ENCODE measurements at regions not wholly inside any gene's neighbourhood (a gene's known extent, or its start where the extent isn't known, plus 50 kb on each side); places are given as distances from the start of the nearest gene placed in this dataset.

DNA sequence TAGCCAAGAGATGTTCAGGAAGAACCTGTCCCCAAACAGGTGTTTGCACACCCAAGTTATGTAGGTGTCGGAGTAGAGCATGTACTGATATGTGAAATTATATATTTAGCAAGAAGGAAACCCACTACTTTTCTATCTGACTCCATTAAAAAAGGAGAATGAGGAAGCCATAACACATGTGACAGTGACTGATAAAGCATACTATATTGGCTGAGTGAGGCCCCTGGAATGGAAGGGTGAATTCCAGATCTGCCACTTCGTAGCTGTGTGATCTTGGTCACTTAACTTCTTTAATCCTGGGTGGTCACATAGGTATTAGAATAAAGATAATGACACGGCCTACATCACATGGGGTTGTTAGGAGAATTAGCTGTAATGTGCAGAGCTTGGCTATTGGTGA is 116.0 kb upstream of the MAN2A1 start:
- Histone ChIP-seq H3K79me2 (ENCODE audit: insufficient read depth, low read length) (no peaks in the 10 kb centered on the region), H3K27ac (ENCODE audit: low read depth, low read length) (no peak overlapping the region), H3K4me2 (ENCODE audit: insufficient read depth, low read length) (no peak overlapping the region), H3K4me3 (ENCODE audit: insufficient read depth, low read length) (no peak overlapping the region), H2AFZ (ENCODE audit: low read length) (no peak overlapping the region), H3K4me1 (ENCODE audit: insufficient read depth, low read length) (no peaks in the 10 kb centered on the region), H3K36me3 (ENCODE audit: insufficient read depth, low read length) (no peaks in the 10 kb centered on the region), H4K20me1 (ENCODE audit: insufficient read depth, low read length) (no peaks in the 10 kb centered on the region), H3K9me3 (ENCODE audit: low read depth, low read length) (no peaks in the 10 kb centered on the region), H3K27me3 (ENCODE audit: insufficient read depth, low read length) (peaks cover 4% of the 10 kb centered on the region)
- TF ChIP-seq, protein P1, sequence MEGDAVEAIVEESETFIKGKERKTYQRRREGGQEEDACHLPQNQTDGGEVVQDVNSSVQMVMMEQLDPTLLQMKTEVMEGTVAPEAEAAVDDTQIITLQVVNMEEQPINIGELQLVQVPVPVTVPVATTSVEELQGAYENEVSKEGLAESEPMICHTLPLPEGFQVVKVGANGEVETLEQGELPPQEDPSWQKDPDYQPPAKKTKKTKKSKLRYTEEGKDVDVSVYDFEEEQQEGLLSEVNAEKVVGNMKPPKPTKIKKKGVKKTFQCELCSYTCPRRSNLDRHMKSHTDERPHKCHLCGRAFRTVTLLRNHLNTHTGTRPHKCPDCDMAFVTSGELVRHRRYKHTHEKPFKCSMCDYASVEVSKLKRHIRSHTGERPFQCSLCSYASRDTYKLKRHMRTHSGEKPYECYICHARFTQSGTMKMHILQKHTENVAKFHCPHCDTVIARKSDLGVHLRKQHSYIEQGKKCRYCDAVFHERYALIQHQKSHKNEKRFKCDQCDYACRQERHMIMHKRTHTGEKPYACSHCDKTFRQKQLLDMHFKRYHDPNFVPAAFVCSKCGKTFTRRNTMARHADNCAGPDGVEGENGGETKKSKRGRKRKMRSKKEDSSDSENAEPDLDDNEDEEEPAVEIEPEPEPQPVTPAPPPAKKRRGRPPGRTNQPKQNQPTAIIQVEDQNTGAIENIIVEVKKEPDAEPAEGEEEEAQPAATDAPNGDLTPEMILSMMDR (IDR thresholded peaks at IDR 0.05; ENCODE audit: extremely low read depth, low read depth, low read length) = no peak
- no peak for DNase-seq (ENCODE audit: insufficient read length, low spot score, missing footprints)

DNA sequence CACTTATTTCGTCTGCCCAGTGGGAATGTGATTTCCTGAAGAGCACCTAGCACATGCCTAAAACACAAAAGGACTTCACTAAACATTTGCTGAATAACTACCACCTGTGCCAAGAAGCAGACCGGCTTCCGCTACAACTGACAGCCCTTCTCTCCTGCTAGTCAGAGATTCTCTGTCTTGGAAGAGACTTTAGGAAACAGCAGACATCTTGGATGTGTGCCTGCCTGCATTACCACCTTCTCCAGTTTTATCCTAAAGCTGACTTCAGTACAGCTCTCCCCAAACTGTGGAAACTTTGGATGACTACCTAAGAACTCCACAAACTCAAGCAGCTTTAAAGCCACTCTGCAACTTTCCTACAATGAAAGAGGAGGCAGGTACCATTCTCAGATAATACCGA is 116.5 kb upstream of the MAN2A1 start:
- no peak overlapping the region for H3K4me3 ChIP-seq (ENCODE audit: insufficient read depth, low read length)
- no peaks in the 10 kb centered on the region for H3K9me3 ChIP-seq (ENCODE audit: low read depth, low read length)
- H3K27ac ChIP-seq (ENCODE audit: low read depth, low read length) = no peak overlapping the region
- H2AFZ ChIP-seq (ENCODE audit: low read length) = no peak overlapping the region
- TF ChIP-seq, protein P1 (IDR thresholded peaks at IDR 0.05; ENCODE audit: extremely low read depth, low read depth, low read length) = no peak
- no peaks in the 10 kb centered on the region for H3K4me1 ChIP-seq (ENCODE audit: insufficient read depth, low read length)
- no peak overlapping the region for H3K4me2 ChIP-seq (ENCODE audit: insufficient read depth, low read length)
- no peaks in the 10 kb centered on the region for H4K20me1 ChIP-seq (ENCODE audit: insufficient read depth, low read length)
- no peaks in the 10 kb centered on the region for H3K36me3 ChIP-seq (ENCODE audit: insufficient read depth, low read length)
- DNase-seq (ENCODE audit: insufficient read length, low spot score, missing footprints) = no peak
- H3K79me2 ChIP-seq (ENCODE audit: insufficient read depth, low read length) = no peaks in the 10 kb centered on the region
- peaks cover 4% of the 10 kb centered on the region for H3K27me3 ChIP-seq (ENCODE audit: insufficient read depth, low read length)

DNA sequence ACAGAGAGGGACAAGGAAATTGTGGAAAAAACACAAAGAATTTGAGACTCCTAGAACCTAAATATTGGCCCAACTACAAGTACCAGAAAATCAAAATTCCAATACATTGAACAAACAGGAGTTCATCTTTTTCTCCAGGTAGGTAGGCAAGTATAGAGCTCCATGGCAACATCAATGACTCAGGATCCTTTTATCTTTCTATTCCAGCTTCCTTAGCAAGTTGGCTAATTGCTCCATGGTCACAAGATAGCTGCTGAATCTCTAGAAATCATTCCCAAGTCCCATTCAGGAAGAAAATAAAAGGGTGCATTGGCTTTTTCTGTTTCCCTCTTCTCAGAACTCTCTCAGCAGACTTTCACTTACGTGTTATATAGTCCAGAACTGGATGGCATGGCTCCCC is 117.9 kb upstream of the MAN2A1 start:
- Histone ChIP-seq H3K27me3 (ENCODE audit: insufficient read depth, low read length) (peaks cover 4% of the 10 kb centered on the region), H3K4me1 (ENCODE audit: insufficient read depth, low read length) (no peaks in the 10 kb centered on the region), H4K20me1 (ENCODE audit: insufficient read depth, low read length) (no peaks in the 10 kb centered on the region), H2AFZ (ENCODE audit: low read length) (no peak overlapping the region), H3K4me3 (ENCODE audit: insufficient read depth, low read length) (no peak overlapping the region), H3K4me2 (ENCODE audit: insufficient read depth, low read length) (no peak overlapping the region), H3K36me3 (ENCODE audit: insufficient read depth, low read length) (no peaks in the 10 kb centered on the region), H3K9me3 (ENCODE audit: low read depth, low read length) (no peaks in the 10 kb centered on the region), H3K27ac (ENCODE audit: low read depth, low read length) (no peak overlapping the region), H3K79me2 (ENCODE audit: insufficient read depth, low read length) (no peaks in the 10 kb centered on the region)
- no peak for DNase-seq (ENCODE audit: insufficient read length, low spot score, missing footprints)
- TF ChIP-seq, protein P1 (IDR thresholded peaks at IDR 0.05; ENCODE audit: extremely low read depth, low read depth, low read length) = no peak

DNA sequence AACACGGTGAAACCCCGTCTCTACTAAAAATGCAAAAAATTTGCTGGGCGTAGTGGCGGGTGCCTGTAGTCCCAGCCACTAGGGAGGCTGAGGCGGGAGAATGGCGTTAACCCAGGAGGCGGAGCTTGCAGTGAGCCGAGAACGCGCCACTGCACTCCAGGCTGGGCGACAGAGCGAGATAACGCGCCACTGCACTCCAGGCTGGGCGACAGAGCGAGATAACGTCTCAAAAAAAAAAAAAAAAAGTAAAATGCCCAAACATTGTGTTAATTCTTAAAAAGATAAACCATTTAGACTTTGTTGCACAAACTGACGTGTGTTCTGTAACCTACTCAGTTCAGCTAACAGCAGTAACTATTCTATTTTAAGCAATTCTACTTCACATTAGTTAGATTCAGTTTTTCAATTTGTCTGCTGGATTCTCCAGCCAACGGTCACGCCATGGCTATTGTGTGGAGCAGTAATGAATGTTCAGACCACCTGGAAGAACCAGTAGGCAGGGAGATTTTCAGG is 119.3 kb upstream of the MAN2A1 start:
- Histone ChIP-seq H3K27ac (ENCODE audit: low read depth, low read length) (no peak overlapping the region), H3K9me3 (ENCODE audit: low read depth, low read length) (no peaks in the 10 kb centered on the region), H3K4me2 (ENCODE audit: insufficient read depth, low read length) (no peak overlapping the region), H3K4me3 (ENCODE audit: insufficient read depth, low read length) (no peak overlapping the region), H2AFZ (ENCODE audit: low read length) (no peak overlapping the region), H3K79me2 (ENCODE audit: insufficient read depth, low read length) (no peaks in the 10 kb centered on the region), H3K27me3 (ENCODE audit: insufficient read depth, low read length) (peaks cover 4% of the 10 kb centered on the region), H3K36me3 (ENCODE audit: insufficient read depth, low read length) (no peaks in the 10 kb centered on the region), H3K4me1 (ENCODE audit: insufficient read depth, low read length) (no peaks in the 10 kb centered on the region), H4K20me1 (ENCODE audit: insufficient read depth, low read length) (no peaks in the 10 kb centered on the region)
- TF ChIP-seq, protein P1 (IDR thresholded peaks at IDR 0.05; ENCODE audit: extremely low read depth, low read depth, low read length) = no peak
- DNase-seq (ENCODE audit: insufficient read length, low spot score, missing footprints) = no peak

Data from osteoblast (primary cell).